H1 (cell line): ENCODE measurements at regions not wholly inside any gene's neighbourhood (a gene's known extent, or its start where the extent isn't known, plus 50 kb on each side); places are given as distances from the start of the nearest gene placed in this dataset.

Experiments
- CTCF ChIP-seq, 3 experiments: IDR thresholded peaks; 1 replicate in 2 of 3; 2 replicates in 1 of 3; pipeline versions ENCODE4 v1.5.1 to v1.6.1; 2011; ENCODE audit warnings: low read length in 3 of 3, mild to moderate bottlenecking in 3 of 3, inconsistent platforms in 2 of 3, low read depth in 1 of 3, moderate library complexity in 1 of 3; ENCODE audit not compliant: insufficient read depth in 1 of 3; ENCODE audit errors: control extremely low read depth in 1 of 3
- EZH2 ChIP-seq: fragments of 200-600 bp; sonication (generic); IDR thresholded peaks from 2 replicates; pipeline ENCODE4 v1.7.1; 2012; ENCODE audit warnings: low read depth, mild to moderate bottlenecking, moderate library complexity, low read length, inconsistent platforms; ENCODE audit not compliant: severe bottlenecking
- POLR2A ChIP-seq, 2 experiments: IDR thresholded peaks; 1 replicate in 1 of 2; 2 replicates in 1 of 2; pipeline ENCODE4 v1.6.1; 2011; ENCODE audit warnings: low read depth in 2 of 2, low read length in 2 of 2, mild to moderate bottlenecking in 2 of 2; ENCODE audit errors: control extremely low read depth in 1 of 2
- POU5F1 ChIP-seq: IDR thresholded peaks from 2 replicates; pipeline ENCODE4 v1.6.1; 2011; ENCODE audit warnings: low read depth, mild to moderate bottlenecking, low read length, moderate library complexity
- RXRA ChIP-seq: IDR thresholded peaks from 2 replicates; pipeline ENCODE4 v1.6.1; 2011; ENCODE audit warnings: low read depth, mild to moderate bottlenecking, low read length, moderate library complexity; ENCODE audit not compliant: insufficient read depth
- SP4 ChIP-seq: IDR thresholded peaks from 2 replicates; pipeline ENCODE4 v1.6.1; 2012; ENCODE audit warnings: low read length, inconsistent platforms
- SUZ12 ChIP-seq: fragments of 200-600 bp; sonication (generic); IDR thresholded peaks from 2 replicates; pipeline ENCODE4 v1.6.1; 2012; ENCODE audit warnings: mild to moderate bottlenecking, inconsistent platforms, low read length, moderate library complexity, mixed read lengths
- TBP ChIP-seq: IDR thresholded peaks from 2 replicates; pipeline ENCODE4 v1.6.1; 2011; ENCODE audit warnings: low read depth, low read length, improper control_type of control experiment
- YY1 ChIP-seq: IDR thresholded peaks from 2 replicates; pipeline ENCODE4 v1.6.1; 2011; ENCODE audit warnings: low read depth, mild to moderate bottlenecking, low read length

DNA sequence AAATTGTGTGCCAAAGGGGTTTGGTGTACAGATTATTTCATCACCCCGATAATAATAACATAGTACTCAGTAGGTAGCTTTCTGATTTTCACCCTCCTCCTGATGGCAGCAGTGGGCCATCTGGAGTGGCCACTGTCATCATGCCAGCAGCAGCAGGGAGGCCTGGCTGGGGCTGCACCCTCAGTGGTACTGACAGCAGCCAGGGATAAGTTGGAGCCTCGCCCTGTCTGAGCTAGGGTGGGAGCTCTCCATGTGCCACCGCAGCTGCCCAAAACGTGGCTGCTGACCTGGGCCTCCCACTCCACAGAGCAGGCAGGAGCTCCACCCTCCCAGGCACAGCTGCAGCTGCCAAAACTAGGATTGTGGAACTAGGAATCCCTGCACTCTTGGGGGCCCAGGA, 700.8 kb upstream of the KCND2 start:
- TF ChIP-seq EZH2 (no peak), CTCF (IDR thresholded peaks at IDR 0.05; ENCODE audit: control extremely low read depth in 1 of 3, insufficient read depth in 1 of 3, low read depth in 1 of 3, low read length in 3 of 3) (peak; percentile 14 to 20 (median 18); a peak in 3 of 4 replicates), SP4 (no peak), POU5F1 (no peak), RXRA (no peak), TBP (no peak), SUZ12 (no peak), POLR2A (IDR thresholded peaks at IDR 0.05; ENCODE audit: control extremely low read depth in 1 of 2, low read depth in 2 of 2, low read length in 2 of 2) (no peak), YY1 (no peak)
